Keratinocyte (primary cell): ENCODE measurements at regions not wholly inside any gene's neighbourhood (a gene's known extent, or its start where the extent isn't known, plus 50 kb on each side); places are given as distances from the start of the nearest gene placed in this dataset.

Experiments
- CTCF ChIP-seq, 3 experiments: IDR thresholded peaks in 1 of 3; conservative IDR thresholded peaks in 1 of 3; optimal IDR thresholded peaks in 1 of 3; 2 replicates in 2 of 3; 3 replicates in 1 of 3; pipeline versions ENCODE3 to v1.5.1; 2011; ENCODE audit warnings: low read length in 3 of 3, mild to moderate bottlenecking in 3 of 3, moderate library complexity in 2 of 3, control low read depth in 1 of 3, inconsistent platforms in 1 of 3; ENCODE audit not compliant: insufficient read depth in 2 of 3; ENCODE audit errors: extremely low read depth in 1 of 3
- EZH2 ChIP-seq: IDR thresholded peaks from one replicate; pipeline ENCODE4 v1.6.1; 2012; ENCODE audit warnings: inconsistent platforms, mild to moderate bottlenecking, low read length, moderate library complexity

GRCh38 chr5:173733425-173733824 lies 117.0 kb upstream of the BOD1 start:
- TF ChIP-seq EZH2 (no peak), CTCF (optimal IDR thresholded peaks at IDR 0.05 in 1 of 3, IDR thresholded peaks at IDR 0.05 in 1 of 3, conservative IDR thresholded peaks at IDR 0.05 in 1 of 3; ENCODE audit: extremely low read depth in 1 of 3, insufficient read depth in 2 of 3, low read length in 3 of 3) (no peak)
